NCI-H1694 treated with DMSO at 0.1 percent for 48 hours (cell line): ENCODE measurements at regions not wholly inside any gene's neighbourhood (a gene's known extent, or its start where the extent isn't known, plus 50 kb on each side); places are given as distances from the start of the nearest gene placed in this dataset.

Experiments
- DNase-seq: peaks from one replicate; lab custom pipeline; 2025; lab: John Stamatoyannopoulos, UW

- no peak for DNase-seq
These were observed 56.9 kb upstream of the SHH start for GRCh38 chr7:155868955-155869783.

GRCh38 chr7:155867734-155868400, 55.6 kb upstream of the SHH start:
- no peak for DNase-seq

DNA sequence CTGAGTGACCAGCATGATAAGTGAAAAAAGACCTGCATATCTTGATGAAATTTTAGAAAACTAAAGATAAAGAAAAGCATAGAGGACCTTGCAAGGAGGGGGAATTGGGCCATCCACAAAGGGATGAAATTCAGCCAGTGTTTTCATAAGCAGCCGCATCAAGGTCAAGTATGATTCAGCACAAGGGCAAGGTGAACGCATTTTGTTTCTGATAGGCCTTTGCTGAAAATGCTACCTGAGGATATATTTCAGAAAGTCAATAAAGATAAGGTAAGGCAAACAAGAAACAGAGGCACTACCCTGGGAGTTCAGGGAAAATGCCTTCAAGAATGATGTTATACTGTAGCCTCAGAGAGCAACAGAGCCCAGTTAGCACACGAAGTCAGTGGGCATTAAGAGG, 55.0 kb upstream of the SHH start:
- DNase-seq = no peak

- DNase-seq = no peak
These were observed 53.7 kb upstream of the SHH start for GRCh38 chr7:155865830-155866525.

- no peak for DNase-seq
These were observed 52.9 kb upstream of the SHH start for GRCh38 chr7:155864991-155865690.

- no peak for DNase-seq
These were observed 52.2 kb upstream of the SHH start for GRCh38 chr7:155864271-155864985.

DNA sequence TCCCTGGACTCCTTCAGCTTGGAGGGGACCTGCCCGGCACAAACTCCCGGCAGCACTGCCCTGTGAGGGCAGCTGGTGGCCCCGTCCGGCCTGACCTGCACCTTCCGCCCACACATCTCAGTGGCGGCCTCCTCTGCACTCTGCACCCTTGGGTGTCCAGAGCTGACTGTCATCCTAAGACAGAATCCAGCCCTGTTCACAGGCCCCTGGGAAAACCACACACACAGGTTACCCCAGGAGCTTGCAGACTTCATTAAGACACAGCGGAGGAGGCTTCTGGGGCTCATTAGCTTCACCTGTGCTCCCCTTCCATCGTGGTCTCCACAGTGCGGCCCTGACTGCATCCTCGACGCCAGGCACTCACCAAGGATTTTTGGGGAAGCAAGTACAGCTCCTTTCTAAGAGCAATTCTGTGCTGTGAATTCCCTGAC, 51.5 kb upstream of the SHH start:
- no peak for DNase-seq

GRCh38 chr7:155862123-155862892, 50.0 kb upstream of the SHH start:
- no peak for DNase-seq
